Testis (tissue), 2 donors: ENCODE measurements at regions not wholly inside any gene's neighbourhood (a gene's known extent, or its start where the extent isn't known, plus 50 kb on each side); places are given as distances from the start of the nearest gene placed in this dataset.
"Not testable (repeated sequence)": the region's sequence is repeated elsewhere in the genome, so short reads cannot be mapped to it uniquely, and the experiment has no call there.

Source experiments
- DNase-seq: peaks from one replicate; pipeline ENCODE4 v3.0.0-alpha.2; 2019
- H3K27ac ChIP-seq, 2 donors: fragments of 200-600 bp; sonication (generic); one replicate each; pipeline ENCODE4 v1.5.1; 2019
- H3K27me3 ChIP-seq: fragments of 200-600 bp; sonication (generic); one replicate; pipeline ENCODE4 v1.5.1; 2019
- H3K36me3 ChIP-seq: fragments of 200-600 bp; sonication (generic); one replicate; pipeline ENCODE4 v1.5.1; 2017; ENCODE audit warnings: low read depth; ENCODE audit errors: missing control alignments
- H3K4me1 ChIP-seq: fragments of 200-600 bp; sonication (generic); one replicate; pipeline ENCODE4 v1.5.1; 2019
- H3K4me3 ChIP-seq, 2 donors: fragments of 200-600 bp; sonication (generic); one replicate each; pipeline ENCODE4 v1.5.1; 2017 to 2019
- H3K9me3 ChIP-seq: fragments of 200-600 bp; sonication (generic); one replicate; pipeline ENCODE4 v1.5.1; 2017
- CTCF ChIP-seq, 3 experiments: fragments of 450-650 bp in 2 of 3; fragments of 200-600 bp in 1 of 3; sonication (generic) in 1 of 3; IDR thresholded peaks; one replicate each; pipeline ENCODE4 v1.5.1; 2016 to 2019; ENCODE audit warnings: antibody characterized with exemption in 3 of 3, mild to moderate bottlenecking in 2 of 3, moderate library complexity in 1 of 3
- POLR2A ChIP-seq: fragments of 450-650 bp; IDR thresholded peaks from one replicate; pipeline ENCODE4 v1.6.1; 2017; ENCODE audit warnings: antibody characterized with exemption, mild to moderate bottlenecking, moderate library complexity
- WGBS, 2 donors: methylation state at CpG; one replicate each; pipeline ENCODE4 v1.1.5; 2018; 5-methylcytosine and 5-hydroxymethylcytosine counted together
- intact Hi-C: fragments of 100-400 bp; cut with DNase I; formaldehyde crosslinking; loops from one replicate; pipeline ENCODE4 v1.15.1; 2023; ENCODE audit warnings: low total_unique reads

GRCh38 chr2:7758073-7758759 is 841.0 kb downstream of the RNF144A start:
- intact Hi-C loops = no loop called here

GRCh38 chr2:7759898-7760297 is 842.7 kb downstream of the RNF144A start:
- DNase-seq = no peak
- H3K27ac ChIP-seq = no peak overlapping the region
- no peaks in the 10 kb centered on the region for H3K4me1 ChIP-seq
- 68 to 72% methylated on average over 3 of the region's 3 CpGs for WGBS, 2 donors
- intact Hi-C loops = no loop called here
- H3K27me3 ChIP-seq = no peaks in the 10 kb centered on the region
- H3K4me3 ChIP-seq = no peak overlapping the region
- H3K36me3 ChIP-seq = no peaks in the 10 kb centered on the region
- no peak for TF ChIP-seq CTCF (IDR thresholded peaks at IDR 0.05)
- no peak for TF ChIP-seq POLR2A
- no peaks in the 10 kb centered on the region for H3K9me3 ChIP-seq

More at GRCh38 chr2:7758073-7758759, 841.0 kb downstream of the RNF144A start:
- no peak overlapping the region for H3K27ac ChIP-seq
- H3K36me3 ChIP-seq = no peaks in the 10 kb centered on the region
- H3K4me1 ChIP-seq = no peaks in the 10 kb centered on the region
- no peaks in the 10 kb centered on the region for H3K27me3 ChIP-seq
- 93 to 94% methylated on average over 3 of the region's 3 CpGs for whole genome bisulfite sequencing, 2 donors
- no peaks in the 10 kb centered on the region for H3K9me3 ChIP-seq
- H3K4me3 ChIP-seq = no peak overlapping the region
- TF ChIP-seq CTCF (IDR thresholded peaks at IDR 0.05) (no peak), POLR2A (no peak)
- DNase-seq = no peak

GRCh38 chr2:7763418-7763817 is 846.2 kb downstream of the RNF144A start:
- H3K27ac ChIP-seq, H3K4me3 ChIP-seq, DNase-seq, H3K27me3 ChIP-seq, H3K9me3 ChIP-seq, H3K4me1 ChIP-seq, H3K36me3 ChIP-seq, intact Hi-C loops: not testable (repeated sequence)
- WGBS, 2 donors = 96 to 100% methylated on average over 3 of the region's 3 CpGs

GRCh38 chr2:7765236-7765635 is 848.0 kb downstream of the RNF144A start:
- Histone ChIP-seq H3K4me3 (no peak overlapping the region), H3K4me1 (peaks cover 5% of the 10 kb centered on the region), H3K9me3 (no peaks in the 10 kb centered on the region), H3K36me3 (no peaks in the 10 kb centered on the region), H3K27ac (no peak overlapping the region), H3K27me3 (no peaks in the 10 kb centered on the region)
- no peak for DNase-seq
- TF ChIP-seq CTCF (IDR thresholded peaks at IDR 0.05) (no peak), POLR2A (no peak)
- intact Hi-C loops = no loop called here
- 89 to 90% methylated on average over 1 of the region's 1 CpG for WGBS, 2 donors

- Histone ChIP-seq H3K27me3 (no peaks in the 10 kb centered on the region), H3K36me3 (no peaks in the 10 kb centered on the region), H3K9me3 (no peaks in the 10 kb centered on the region), H3K4me1 (peaks cover 7% of the 10 kb centered on the region), H3K4me3 (no peak overlapping the region), H3K27ac (no peak overlapping the region)
- WGBS, 2 donors = 82 to 94% methylated on average over 8 of the region's 8 CpGs
- DNase-seq = no peak
- TF ChIP-seq CTCF (IDR thresholded peaks at IDR 0.05) (no peak), POLR2A (no peak)
- intact Hi-C loops = no loop called here
These were observed 849.0 kb downstream of the RNF144A start for GRCh38 chr2:7766088-7766722.
